Omental fat pad (tissue), 3 donors: ENCODE measurements at regions not wholly inside any gene's neighbourhood (a gene's known extent, or its start where the extent isn't known, plus 50 kb on each side); places are given as distances from the start of the nearest gene placed in this dataset.

Experiments used
- ATAC-seq: fragments of 150-250 bp; one replicate; pipeline ENCODE4 v1.9.1; 2016; ENCODE audit warnings: mild to moderate bottlenecking, moderate library complexity; ENCODE audit not compliant: low FRiP score
- DNase-seq: peaks from one replicate; pipeline ENCODE4 v3.0.0-alpha.2; 2019; ENCODE audit warnings: low spot score
- TF ChIP-seq, protein P1 (sequence below), 3 donors: fragments of 450-650 bp; IDR thresholded peaks; one replicate each; pipeline ENCODE4 v1.5.1; 2016 to 2017; ENCODE audit warnings: antibody characterized with exemption in 3 of 3, mild to moderate bottlenecking in 3 of 3, moderate library complexity in 2 of 3

DNA sequence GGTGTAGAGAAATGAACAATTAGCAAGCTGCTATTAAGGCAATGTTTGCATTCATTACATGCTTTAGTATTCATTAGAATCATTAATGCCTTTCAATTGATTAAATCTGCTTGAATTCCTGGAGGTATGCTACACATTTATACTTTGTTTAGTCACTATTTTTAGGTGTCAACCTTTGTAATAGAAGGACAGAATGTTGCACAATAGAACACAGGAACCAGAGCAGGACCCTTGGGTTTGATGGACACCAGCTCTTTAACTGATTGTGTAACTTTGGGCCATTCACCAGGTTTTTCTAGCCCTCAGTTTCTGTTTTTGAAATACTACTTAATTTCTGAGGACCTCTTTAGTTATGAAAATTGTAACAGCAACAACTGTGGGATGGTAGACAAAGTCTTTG is 317.6 kb upstream of the UMPS start:
- TF ChIP-seq, protein P1, sequence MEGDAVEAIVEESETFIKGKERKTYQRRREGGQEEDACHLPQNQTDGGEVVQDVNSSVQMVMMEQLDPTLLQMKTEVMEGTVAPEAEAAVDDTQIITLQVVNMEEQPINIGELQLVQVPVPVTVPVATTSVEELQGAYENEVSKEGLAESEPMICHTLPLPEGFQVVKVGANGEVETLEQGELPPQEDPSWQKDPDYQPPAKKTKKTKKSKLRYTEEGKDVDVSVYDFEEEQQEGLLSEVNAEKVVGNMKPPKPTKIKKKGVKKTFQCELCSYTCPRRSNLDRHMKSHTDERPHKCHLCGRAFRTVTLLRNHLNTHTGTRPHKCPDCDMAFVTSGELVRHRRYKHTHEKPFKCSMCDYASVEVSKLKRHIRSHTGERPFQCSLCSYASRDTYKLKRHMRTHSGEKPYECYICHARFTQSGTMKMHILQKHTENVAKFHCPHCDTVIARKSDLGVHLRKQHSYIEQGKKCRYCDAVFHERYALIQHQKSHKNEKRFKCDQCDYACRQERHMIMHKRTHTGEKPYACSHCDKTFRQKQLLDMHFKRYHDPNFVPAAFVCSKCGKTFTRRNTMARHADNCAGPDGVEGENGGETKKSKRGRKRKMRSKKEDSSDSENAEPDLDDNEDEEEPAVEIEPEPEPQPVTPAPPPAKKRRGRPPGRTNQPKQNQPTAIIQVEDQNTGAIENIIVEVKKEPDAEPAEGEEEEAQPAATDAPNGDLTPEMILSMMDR (IDR thresholded peaks at IDR 0.05): no peak
- DNase-seq (no peak), ATAC-seq (no peak)

DNA sequence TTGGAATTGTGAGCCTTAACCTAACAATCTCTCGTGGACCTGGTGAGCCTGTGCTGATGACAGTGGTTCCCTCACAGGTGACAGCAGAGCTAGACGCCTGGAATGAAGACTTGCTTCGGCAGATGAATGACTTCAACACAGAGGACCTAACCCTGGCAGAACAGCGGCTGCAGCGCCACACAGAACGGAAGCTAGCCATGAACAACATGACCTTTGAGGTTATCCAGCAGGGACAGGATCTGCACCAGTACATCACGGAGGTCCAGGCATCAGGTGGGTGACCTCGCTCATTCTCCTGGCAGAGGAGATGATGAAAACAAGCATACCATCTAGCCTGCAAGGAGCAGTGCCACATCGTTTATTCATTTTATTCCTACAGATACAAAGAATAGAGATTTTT is 316.9 kb upstream of the UMPS start:
- TF ChIP-seq, protein P1 (IDR thresholded peaks at IDR 0.05): no peak
- ATAC-seq: no peak

DNA sequence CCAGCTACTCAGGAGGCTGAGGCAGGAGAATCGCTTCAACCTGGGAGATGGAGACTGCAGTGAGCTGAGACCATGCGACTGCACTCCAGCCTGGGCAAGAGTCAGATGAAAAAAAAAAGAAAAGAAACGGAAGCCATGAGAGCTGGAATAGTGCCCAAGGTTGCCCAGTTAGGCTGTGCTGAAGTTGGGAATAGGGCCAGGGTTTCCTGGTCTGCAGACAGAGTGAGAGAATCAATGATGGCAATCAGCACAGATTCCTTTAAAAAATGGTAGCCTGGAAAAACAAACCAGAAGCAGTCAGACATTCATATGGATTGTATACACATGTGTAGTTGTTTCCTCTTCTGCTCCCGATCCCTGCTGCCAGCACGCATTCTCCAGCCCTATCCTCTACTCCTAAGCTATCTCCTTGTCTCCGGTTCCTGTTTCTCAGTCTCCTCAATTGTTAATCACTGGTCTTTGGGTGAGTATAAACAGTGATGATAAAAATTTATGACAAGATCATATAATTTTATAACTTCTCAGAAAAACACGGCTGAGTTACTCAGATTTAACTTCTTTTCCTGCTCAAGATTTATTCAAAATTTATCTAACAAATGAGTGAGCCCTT is 316.2 kb upstream of the UMPS start:
- TF ChIP-seq, protein P1 (IDR thresholded peaks at IDR 0.05): no peak
- ATAC-seq (no peak), DNase-seq (no peak)

More for the DNA sequence above, 316.9 kb upstream of the UMPS start:
- no peak for DNase-seq

DNA sequence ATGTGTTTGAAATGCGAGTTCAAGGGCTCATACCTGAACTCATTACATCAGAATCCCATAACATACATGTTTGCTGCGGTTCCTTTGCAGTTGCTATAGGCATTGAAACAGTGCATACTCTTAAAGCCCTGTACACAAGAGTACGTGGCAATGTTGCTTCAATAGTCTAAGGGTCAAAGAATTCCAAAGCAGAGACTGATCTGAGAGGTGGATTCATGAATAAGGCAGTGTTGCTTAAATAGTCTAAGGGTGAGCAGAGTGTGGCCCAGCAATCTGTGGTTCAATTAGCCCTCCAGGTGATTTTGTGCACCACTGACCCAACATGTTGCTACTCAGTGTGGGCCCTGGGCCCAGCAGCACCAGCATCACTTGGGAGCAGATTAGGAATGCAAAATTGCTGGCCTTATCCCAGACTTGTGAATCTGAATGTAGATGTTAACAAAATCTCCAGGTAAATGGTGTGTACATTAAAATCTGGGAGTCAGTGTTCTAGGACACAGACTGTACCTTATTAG is 314.7 kb upstream of the UMPS start:
- ATAC-seq: no peak
- TF ChIP-seq, protein P1 (IDR thresholded peaks at IDR 0.05): no peak
- no peak for DNase-seq

DNA sequence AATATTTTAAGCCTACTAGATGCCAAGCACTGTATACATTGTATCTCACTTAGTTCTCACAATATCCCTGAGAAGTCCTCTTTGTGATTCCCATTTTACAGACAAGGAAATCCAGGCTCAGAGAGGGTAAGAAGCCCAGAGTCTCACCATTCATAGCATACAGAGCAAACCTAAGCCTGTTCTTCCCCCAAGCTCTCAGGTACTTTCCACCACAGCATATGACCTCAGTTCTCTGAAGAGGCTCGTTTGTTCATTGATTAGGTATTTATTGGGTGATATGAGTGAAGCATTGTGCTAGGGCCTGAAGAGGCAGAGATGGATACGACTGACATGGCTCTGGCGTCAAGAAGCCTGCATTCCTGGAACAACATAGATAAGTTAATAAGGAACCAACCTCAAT is 310.9 kb upstream of the UMPS start:
- DNase-seq (no peak), ATAC-seq (no peak)
- TF ChIP-seq, protein P1 (IDR thresholded peaks at IDR 0.05): no peak

DNA sequence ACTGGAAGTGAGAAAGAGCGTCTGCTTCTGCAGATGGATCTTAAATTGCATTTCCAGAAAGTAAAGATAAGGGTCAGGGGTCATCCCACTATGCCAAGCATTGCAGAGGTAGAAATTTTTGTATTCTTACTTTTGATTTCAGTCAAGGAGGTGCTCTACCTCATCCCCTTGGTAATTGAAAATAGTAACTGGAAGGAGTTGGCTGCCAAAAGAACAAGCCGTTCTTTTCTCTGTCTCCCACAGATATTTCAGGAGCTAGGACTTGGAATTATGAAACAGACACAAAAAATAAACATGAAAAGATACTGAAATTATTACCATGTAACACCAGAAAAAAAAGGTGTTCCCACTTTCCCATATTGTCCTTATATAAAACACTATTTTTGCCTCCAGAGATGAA is 309.9 kb upstream of the UMPS start:
- TF ChIP-seq, protein P1 (IDR thresholded peaks at IDR 0.05): no peak
- peak; percentile 72 for ATAC-seq
- no peak for DNase-seq

DNA sequence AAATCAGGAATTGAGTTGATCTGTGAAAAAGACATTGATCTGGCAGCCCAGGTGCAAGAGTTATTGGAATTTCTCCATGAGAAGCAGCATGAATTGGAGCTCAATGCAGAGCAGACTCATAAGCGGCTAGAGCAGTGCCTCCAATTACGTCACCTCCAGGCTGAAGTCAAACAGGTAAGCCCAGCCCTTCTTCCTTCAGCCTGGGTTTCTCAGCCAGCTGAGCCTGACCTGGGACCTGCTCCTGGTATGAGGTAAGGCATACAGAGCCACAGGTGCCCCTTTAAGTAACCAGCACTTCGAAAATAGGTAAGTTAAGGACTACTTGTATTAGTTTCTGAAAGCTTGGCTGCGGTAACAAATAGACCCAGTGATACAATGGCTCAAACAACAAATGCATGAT is 307.4 kb upstream of the UMPS start:
- no peak for DNase-seq
- no peak for ATAC-seq
- TF ChIP-seq, protein P1 (IDR thresholded peaks at IDR 0.05): no peak
